PC-3 (cell line): ENCODE measurements at regions not wholly inside any gene's neighbourhood (a gene's known extent, or its start where the extent isn't known, plus 50 kb on each side); places are given as distances from the start of the nearest gene placed in this dataset.

Experiments
- ATAC-seq: fragments of 200-7000 bp; cut with Tn5 transposase; 2 replicates; pipeline ENCODE4 v1.9.1; 2020; ENCODE audit warnings: mild to moderate bottlenecking, moderate library complexity
- BruUV-seq: library from RNA; stranded (reverse); fragments of 400-500 nt; replicated peaks from 2 replicates; lab custom pipeline; 2021; lab: Mats Ljungman, UMichigan
- CTCF ChIA-PET: fragments of 300-600 bp; sonication (Branson Sonifier 250); formaldehyde crosslinking; loops from one replicate; lab custom pipeline; 2022; ENCODE audit warnings: antibody characterized with exemption; lab: Charles Lee
- POLR2A ChIA-PET: fragments of 300-600 bp; sonication (Branson Sonifier 250); formaldehyde crosslinking; loops from one replicate; lab custom pipeline; 2022; ENCODE audit warnings: antibody characterized with exemption; ENCODE audit not compliant: unreplicated experiment; lab: Charles Lee
- DNase-seq: peaks from one replicate; pipeline ENCODE4 v3.0.0-alpha.2; 2015
- H2AFZ ChIP-seq: fragments of 300-600 bp; sonication (generic); 2 replicates; pipeline ENCODE4 v1.6.0; 2016; ENCODE audit warnings: antibody characterized with exemption, low read length
- H3F3A ChIP-seq: fragments of 300-600 bp; sonication (generic); one replicate; pipeline ENCODE4 v1.6.0; 2017; ENCODE audit warnings: antibody characterized with exemption, low read length, control low read depth, mild to moderate bottlenecking; ENCODE audit not compliant: unreplicated experiment
- H3K27ac ChIP-seq: fragments of 300-600 bp; sonication (generic); 2 replicates; pipeline ENCODE4 v1.5.1; 2016; ENCODE audit warnings: mild to moderate bottlenecking, low read length
- H3K27me3 ChIP-seq: fragments of 300-600 bp; sonication (generic); 2 replicates; pipeline ENCODE4 v1.6.1; 2016; ENCODE audit warnings: low read length, mixed read lengths
- H3K36me3 ChIP-seq: fragments of 300-600 bp; sonication (generic); 2 replicates; pipeline ENCODE4 v1.6.1; 2016; ENCODE audit warnings: low read depth, mixed run types, low read length, mixed read lengths
- H3K4me1 ChIP-seq: fragments of 300-600 bp; sonication (generic); 2 replicates; pipeline ENCODE4 v1.5.1; 2016; ENCODE audit warnings: low read length; ENCODE audit not compliant: insufficient read depth
- H3K4me2 ChIP-seq: fragments of 300-600 bp; sonication (generic); 2 replicates; pipeline ENCODE4 v1.6.0; 2016; ENCODE audit warnings: low read length
- H3K4me3 ChIP-seq: fragments of 300-600 bp; sonication (generic); 2 replicates; pipeline ENCODE4 v1.5.1; 2016; ENCODE audit warnings: mild to moderate bottlenecking, low read length, mixed read lengths
- H3K79me2 ChIP-seq: fragments of 300-600 bp; sonication (generic); 2 replicates; pipeline ENCODE4 v1.6.1; 2017; ENCODE audit warnings: low read length, mixed read lengths
- H3K9ac ChIP-seq: fragments of 300-600 bp; sonication (generic); 2 replicates; pipeline ENCODE4 v1.6.0; 2016; ENCODE audit warnings: mild to moderate bottlenecking, low read length
- H3K9me2 ChIP-seq: fragments of 300-600 bp; sonication (generic); replicated peaks from 2 replicates; pipeline ENCODE4 v1.6.1; 2016; ENCODE audit warnings: mixed run types, low read length, mixed read lengths
- H3K9me3 ChIP-seq: fragments of 300-600 bp; sonication (generic); 2 replicates; pipeline ENCODE4 v1.6.1; 2016; ENCODE audit warnings: low read length, mixed read lengths
- H4K20me1 ChIP-seq: fragments of 300-600 bp; sonication (generic); 2 replicates; pipeline ENCODE4 v1.6.1; 2016; ENCODE audit warnings: low read length, mixed read lengths
- EZH2 ChIP-seq: fragments of 300-600 bp; sonication (generic); IDR thresholded peaks from one replicate; pipeline ENCODE4 v1.6.1; 2017; ENCODE audit warnings: antibody characterized with exemption, mild to moderate bottlenecking, low read length; ENCODE audit not compliant: unreplicated experiment
- EZH2phosphoT487 ChIP-seq: fragments of 300-600 bp; sonication (generic); IDR thresholded peaks from 2 replicates; pipeline ENCODE4 v1.6.1; 2018; ENCODE audit warnings: mild to moderate bottlenecking, antibody characterized with exemption, low read length, borderline replicate concordance
- intact Hi-C: fragments of 100-400 bp; cut with micrococcal nuclease; formaldehyde crosslinking; loops from 2 replicates; pipeline ENCODE4 v1.9.0; 2023
- TF ChIP-seq, protein P1 (sequence below): fragments of 300-600 bp; sonication (generic); conservative IDR thresholded peaks from 2 replicates; pipeline ENCODE4 v1.5.1; 2017; ENCODE audit warnings: antibody characterized with exemption, low read depth, mild to moderate bottlenecking, low read length

GRCh38 chr13:30044932-30045331, 194.5 kb upstream of the UBL3 start:
- no peak overlapping the region for H3K9ac ChIP-seq
- no peaks in the 10 kb centered on the region for H3K9me2 ChIP-seq
- H3F3A ChIP-seq = no peaks in the 10 kb centered on the region
- no peaks in the 10 kb centered on the region for H3K27me3 ChIP-seq
- intact Hi-C loops = no loop called here
- no peaks in the 10 kb centered on the region for H3K9me3 ChIP-seq
- no peak for TF ChIP-seq EZH2
- no peak for TF ChIP-seq EZH2phosphoT487
- TF ChIP-seq, protein P1, sequence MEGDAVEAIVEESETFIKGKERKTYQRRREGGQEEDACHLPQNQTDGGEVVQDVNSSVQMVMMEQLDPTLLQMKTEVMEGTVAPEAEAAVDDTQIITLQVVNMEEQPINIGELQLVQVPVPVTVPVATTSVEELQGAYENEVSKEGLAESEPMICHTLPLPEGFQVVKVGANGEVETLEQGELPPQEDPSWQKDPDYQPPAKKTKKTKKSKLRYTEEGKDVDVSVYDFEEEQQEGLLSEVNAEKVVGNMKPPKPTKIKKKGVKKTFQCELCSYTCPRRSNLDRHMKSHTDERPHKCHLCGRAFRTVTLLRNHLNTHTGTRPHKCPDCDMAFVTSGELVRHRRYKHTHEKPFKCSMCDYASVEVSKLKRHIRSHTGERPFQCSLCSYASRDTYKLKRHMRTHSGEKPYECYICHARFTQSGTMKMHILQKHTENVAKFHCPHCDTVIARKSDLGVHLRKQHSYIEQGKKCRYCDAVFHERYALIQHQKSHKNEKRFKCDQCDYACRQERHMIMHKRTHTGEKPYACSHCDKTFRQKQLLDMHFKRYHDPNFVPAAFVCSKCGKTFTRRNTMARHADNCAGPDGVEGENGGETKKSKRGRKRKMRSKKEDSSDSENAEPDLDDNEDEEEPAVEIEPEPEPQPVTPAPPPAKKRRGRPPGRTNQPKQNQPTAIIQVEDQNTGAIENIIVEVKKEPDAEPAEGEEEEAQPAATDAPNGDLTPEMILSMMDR = no peak
- H3K27ac ChIP-seq = no peak overlapping the region
- H2AFZ ChIP-seq = no peak overlapping the region
- H3K4me1 ChIP-seq = peaks cover 5% of the 10 kb centered on the region; the same call in 1 of the 2 replicates
- H3K4me3 ChIP-seq = no peak overlapping the region
- no peak for DNase-seq
- no peaks in the 10 kb centered on the region for H3K79me2 ChIP-seq
- no peak overlapping the region for H3K4me2 ChIP-seq
- ChIA-PET CTCF (no interaction called here), POLR2A (no interaction called here)
- no peaks in the 10 kb centered on the region for H4K20me1 ChIP-seq
- no peaks in the 10 kb centered on the region for H3K36me3 ChIP-seq
- BruUV-seq = no TSS peak
- no peak for ATAC-seq

DNA sequence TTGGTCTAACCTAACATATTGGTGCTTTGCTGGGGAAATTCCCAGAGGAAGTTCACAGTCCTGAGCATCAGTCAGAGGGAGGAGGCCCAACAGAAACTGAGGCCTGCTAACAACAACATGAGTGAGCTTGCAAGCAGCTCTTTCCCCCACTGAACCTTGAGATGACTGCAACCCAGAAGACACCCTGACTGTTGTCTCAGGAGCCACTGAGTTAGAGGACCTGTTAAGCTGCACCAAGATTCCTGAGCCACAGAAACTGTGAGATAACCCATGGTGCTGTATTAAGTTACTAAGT, 193.2 kb upstream of the UBL3 start:
- H3K27me3 ChIP-seq = no peaks in the 10 kb centered on the region
- intact Hi-C loops = no loop called here
- no peaks in the 10 kb centered on the region for H3F3A ChIP-seq
- H3K4me2 ChIP-seq = no peak overlapping the region
- BruUV-seq = no TSS peak
- TF ChIP-seq, protein P1 = no peak
- TF ChIP-seq EZH2phosphoT487 (no peak), EZH2 (no peak)
- H3K9me2 ChIP-seq = no peaks in the 10 kb centered on the region
- CTCF ChIA-PET = no interaction called here
- no peak overlapping the region for H3K27ac ChIP-seq
- H2AFZ ChIP-seq = no peak overlapping the region
- ATAC-seq (no peak), DNase-seq (no peak)
- peaks cover 5% of the 10 kb centered on the region; the same call in 1 of the 2 replicates for H3K4me1 ChIP-seq
- H3K9ac ChIP-seq = no peak overlapping the region
- POLR2A ChIA-PET = no interaction called here
- H3K9me3 ChIP-seq = no peaks in the 10 kb centered on the region
- H4K20me1 ChIP-seq = no peaks in the 10 kb centered on the region
- no peak overlapping the region for H3K4me3 ChIP-seq
- H3K36me3 ChIP-seq = no peaks in the 10 kb centered on the region
- H3K79me2 ChIP-seq = no peaks in the 10 kb centered on the region

DNA sequence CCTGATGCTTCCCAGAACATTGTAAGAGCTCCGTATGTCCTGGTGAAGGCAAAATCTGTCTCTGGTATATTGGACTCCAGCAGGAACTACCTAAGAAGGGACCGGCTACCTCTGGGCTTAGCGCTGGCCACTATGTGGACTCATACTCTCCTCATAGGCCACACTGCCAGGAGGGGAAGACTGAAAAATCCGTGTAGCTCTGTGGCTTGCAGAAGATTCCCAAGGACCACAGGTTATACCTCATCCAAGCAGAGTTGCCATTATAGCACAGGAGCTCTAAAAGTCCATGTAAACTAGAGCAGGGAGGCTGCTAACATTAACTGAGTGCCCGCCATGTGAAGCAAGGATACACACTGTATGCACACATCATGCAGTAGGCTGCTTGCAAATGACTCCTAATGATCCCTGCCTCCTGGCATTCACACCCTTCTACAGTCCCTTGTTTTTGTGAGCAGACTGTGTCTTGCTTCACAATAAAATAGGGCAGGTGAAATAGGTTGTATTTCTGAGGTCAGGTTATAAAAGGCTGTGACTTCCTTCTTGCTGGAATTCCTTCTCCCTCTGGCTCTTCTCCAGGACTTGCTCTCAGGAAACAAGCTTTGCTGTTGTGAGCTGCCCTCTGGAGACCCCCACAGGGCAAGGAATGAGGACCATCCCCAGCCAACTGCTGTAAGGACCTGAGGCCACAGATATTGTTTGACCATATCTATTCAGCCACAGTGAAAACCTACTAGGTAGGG, 192.6 kb upstream of the UBL3 start:
- Histone ChIP-seq H3K4me2 (no peak overlapping the region), H3K9me2 (no peaks in the 10 kb centered on the region), H3K79me2 (no peaks in the 10 kb centered on the region), H3K36me3 (no peaks in the 10 kb centered on the region), H3K9ac (no peak overlapping the region), H3K4me3 (no peak overlapping the region), H3F3A (no peaks in the 10 kb centered on the region), H3K9me3 (no peaks in the 10 kb centered on the region), H2AFZ (no peak overlapping the region), H3K27me3 (no peaks in the 10 kb centered on the region), H3K4me1 (peaks cover 5% of the 10 kb centered on the region; the same call in 1 of the 2 replicates), H3K27ac (no peak overlapping the region), H4K20me1 (no peaks in the 10 kb centered on the region)
- ATAC-seq (no peak), DNase-seq (no peak)
- BruUV-seq = no TSS peak
- intact Hi-C loops = no loop called here
- POLR2A ChIA-PET = no interaction called here
- TF ChIP-seq EZH2 (no peak), EZH2phosphoT487 (no peak)
- TF ChIP-seq, protein P1 = no peak
- CTCF ChIA-PET = no interaction called here
